Nephron (organoid): ENCODE measurements at regions not wholly inside any gene's neighbourhood (a gene's known extent, or its start where the extent isn't known, plus 50 kb on each side); places are given as distances from the start of the nearest gene placed in this dataset.

ENCODE experiments used
- H3K27ac Mint-ChIP-seq, 3 experiments: 2 replicates each; pipeline ENCODE4 v1.8.0; 2020; ENCODE audit warnings: mixed read lengths in 3 of 3, mild to moderate bottlenecking in 2 of 3, moderate library complexity in 1 of 3
- H3K27me3 Mint-ChIP-seq: 2 replicates; pipeline ENCODE4 v1.8.0; 2021; ENCODE audit warnings: low read depth, mild to moderate bottlenecking, moderate library complexity, mixed read lengths
- H3K36me3 Mint-ChIP-seq: 2 replicates; pipeline ENCODE4 v1.8.0; 2020; ENCODE audit warnings: low read depth, mixed read lengths
- H3K4me1 Mint-ChIP-seq: 2 replicates; pipeline ENCODE4 v1.8.0; 2020; ENCODE audit warnings: mixed read lengths
- H3K4me3 Mint-ChIP-seq, 3 experiments: 2 replicates each; pipeline ENCODE4 v1.8.0; 2020; ENCODE audit warnings: mild to moderate bottlenecking in 3 of 3, mixed read lengths in 3 of 3, moderate library complexity in 2 of 3
- H3K9me3 Mint-ChIP-seq: 2 replicates; pipeline ENCODE4 v1.8.0; 2020; ENCODE audit warnings: mixed read lengths
- CTCF ChIP-seq, 3 experiments: fragments of 200-600 bp; sonication (generic); IDR thresholded peaks; one replicate each; pipeline ENCODE4 v1.5.0; 2021; ENCODE audit warnings: antibody characterized with exemption in 3 of 3; ENCODE audit not compliant: unreplicated experiment in 3 of 3

- no peaks in the 10 kb centered on the region for H3K36me3 Mint-ChIP-seq
- TF ChIP-seq CTCF (IDR thresholded peaks at IDR 0.05; ENCODE audit: unreplicated experiment in 3 of 3) = no peak
- no peak overlapping the region for H3K27ac Mint-ChIP-seq
- no peak overlapping the region for H3K4me3 Mint-ChIP-seq
- H3K27me3 Mint-ChIP-seq = peaks cover 6% of the 10 kb centered on the region
- H3K4me1 Mint-ChIP-seq = no peaks in the 10 kb centered on the region
- H3K9me3 Mint-ChIP-seq = no peaks in the 10 kb centered on the region
Measured at GRCh38 chr18:37762076-37762621, 196.6 kb upstream of the CELF4 start.

GRCh38 chr18:37754141-37754540, 188.5 kb upstream of the CELF4 start:
- no peaks in the 10 kb centered on the region for H3K36me3 Mint-ChIP-seq
- no peak overlapping the region for H3K27ac Mint-ChIP-seq
- no peaks in the 10 kb centered on the region for H3K27me3 Mint-ChIP-seq
- H3K9me3 Mint-ChIP-seq = no peaks in the 10 kb centered on the region
- H3K4me3 Mint-ChIP-seq = no peak overlapping the region
- TF ChIP-seq CTCF (IDR thresholded peaks at IDR 0.05; ENCODE audit: unreplicated experiment in 3 of 3) = no peak
- H3K4me1 Mint-ChIP-seq = no peaks in the 10 kb centered on the region

- H3K4me3 Mint-ChIP-seq = no peak overlapping the region
- no peaks in the 10 kb centered on the region for H3K27me3 Mint-ChIP-seq
- H3K4me1 Mint-ChIP-seq = no peaks in the 10 kb centered on the region
- H3K9me3 Mint-ChIP-seq = no peaks in the 10 kb centered on the region
- no peaks in the 10 kb centered on the region for H3K36me3 Mint-ChIP-seq
- no peak for TF ChIP-seq CTCF (IDR thresholded peaks at IDR 0.05; ENCODE audit: unreplicated experiment in 3 of 3)
- H3K27ac Mint-ChIP-seq = no peak overlapping the region
Measured at GRCh38 chr18:37742436-37742835, 176.8 kb upstream of the CELF4 start.

- H3K9me3 Mint-ChIP-seq = no peaks in the 10 kb centered on the region
- no peak overlapping the region for H3K27ac Mint-ChIP-seq
- no peaks in the 10 kb centered on the region for H3K4me1 Mint-ChIP-seq
- H3K36me3 Mint-ChIP-seq = no peaks in the 10 kb centered on the region
- H3K27me3 Mint-ChIP-seq = no peaks in the 10 kb centered on the region
- H3K4me3 Mint-ChIP-seq = no peak overlapping the region
- TF ChIP-seq CTCF (IDR thresholded peaks at IDR 0.05; ENCODE audit: unreplicated experiment in 3 of 3) = no peak
Measured at GRCh38 chr18:37741032-37741623, 175.5 kb upstream of the CELF4 start.

- Mint-ChIP-seq H3K4me1 (no peaks in the 10 kb centered on the region), H3K27me3 (no peaks in the 10 kb centered on the region), H3K4me3 (no peak overlapping the region), H3K36me3 (no peaks in the 10 kb centered on the region), H3K9me3 (no peaks in the 10 kb centered on the region), H3K27ac (no peak overlapping the region)
- TF ChIP-seq CTCF (IDR thresholded peaks at IDR 0.05; ENCODE audit: unreplicated experiment in 3 of 3) = no peak
Measured at GRCh38 chr18:37734406-37734805, 168.8 kb upstream of the CELF4 start.

GRCh38 chr18:37729716-37730115, 164.1 kb upstream of the CELF4 start:
- TF ChIP-seq CTCF (IDR thresholded peaks at IDR 0.05; ENCODE audit: unreplicated experiment in 3 of 3) = no peak
- Mint-ChIP-seq H3K27ac (no peak overlapping the region), H3K4me3 (no peak overlapping the region), H3K36me3 (no peaks in the 10 kb centered on the region), H3K4me1 (no peaks in the 10 kb centered on the region), H3K9me3 (no peaks in the 10 kb centered on the region), H3K27me3 (no peaks in the 10 kb centered on the region)
